Heart left ventricle (tissue), 13 donors: ENCODE measurements at regions not wholly inside any gene's neighbourhood (a gene's known extent, or its start where the extent isn't known, plus 50 kb on each side); places are given as distances from the start of the nearest gene placed in this dataset.

ENCODE experiments used
- POLR2A ChIP-seq, 2 donors: fragments of 450-650 bp; IDR thresholded peaks; one replicate each; pipeline ENCODE4 v1.6.1; 2017; ENCODE audit warnings: antibody characterized with exemption in 2 of 2, mild to moderate bottlenecking in 2 of 2, moderate library complexity in 2 of 2
- TF ChIP-seq, protein P1 (sequence below), 12 donors: fragments of 200-600 bp; sonication (generic) in 4 of 12; IDR thresholded peaks; one replicate each; pipeline versions ENCODE4 v1.5.0 to v1.8.0; 2018 to 2022; ENCODE audit warnings: antibody characterized with exemption in 12 of 12, mild to moderate bottlenecking in 5 of 12
- donor health status: ischemic (EF 13 %, LVEDD 7.1; RV severe dilation, severe dysfunction).
- donor health status: DM: no; HTN: yes; CAD: no.
- donor health status: DM: no; HTN: no; CAD: no.
- donor health status: ischemic (EF 25% LVEDD 6.9; RV normal size, moderate dysfunction).
- donor health status: ischemic (EF 25% LVEDD 5.7; RV mildly dilated, moderate dysfunction).
- donor health status: ischemic (EF 35%, LVEDD 5.7; RV mildly dilated, moderate dysfunction).
- donor health status: nonischemic (EF 11% LVEDD 7.7; RV severe dilation, severe dysfunction).
- donor health status: DM: yes; HTN: yes; CAD: no.
- donor health status: PGD.
- donor health status: ischemic (EF 29% LVEDD 5.4; RV normal size, mild dysfunction).
- donor health status: nonischemic (EF 23%, LVEDD 6.1; RV moderate dilation, normal function).

DNA sequence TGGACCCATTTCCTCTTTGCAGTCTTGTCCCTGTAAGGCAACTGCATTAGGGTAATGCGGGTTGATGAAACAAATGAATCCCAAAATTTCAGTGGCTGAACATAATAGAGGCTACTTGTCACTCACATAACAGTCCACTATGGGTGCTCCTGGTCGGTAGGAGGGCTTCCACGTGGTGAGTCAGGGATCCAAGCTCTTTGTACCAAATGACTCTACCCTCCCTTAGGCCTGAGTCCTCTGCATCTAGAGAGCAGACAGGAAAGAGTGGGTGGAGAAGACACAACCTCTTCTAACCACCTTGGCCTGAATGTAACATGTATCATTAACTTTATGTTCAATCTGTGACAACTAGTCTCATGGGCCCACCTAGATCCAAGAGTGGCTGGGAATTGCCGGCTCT lies 86.2 kb upstream of the HAAO start:
- TF ChIP-seq, protein P1, sequence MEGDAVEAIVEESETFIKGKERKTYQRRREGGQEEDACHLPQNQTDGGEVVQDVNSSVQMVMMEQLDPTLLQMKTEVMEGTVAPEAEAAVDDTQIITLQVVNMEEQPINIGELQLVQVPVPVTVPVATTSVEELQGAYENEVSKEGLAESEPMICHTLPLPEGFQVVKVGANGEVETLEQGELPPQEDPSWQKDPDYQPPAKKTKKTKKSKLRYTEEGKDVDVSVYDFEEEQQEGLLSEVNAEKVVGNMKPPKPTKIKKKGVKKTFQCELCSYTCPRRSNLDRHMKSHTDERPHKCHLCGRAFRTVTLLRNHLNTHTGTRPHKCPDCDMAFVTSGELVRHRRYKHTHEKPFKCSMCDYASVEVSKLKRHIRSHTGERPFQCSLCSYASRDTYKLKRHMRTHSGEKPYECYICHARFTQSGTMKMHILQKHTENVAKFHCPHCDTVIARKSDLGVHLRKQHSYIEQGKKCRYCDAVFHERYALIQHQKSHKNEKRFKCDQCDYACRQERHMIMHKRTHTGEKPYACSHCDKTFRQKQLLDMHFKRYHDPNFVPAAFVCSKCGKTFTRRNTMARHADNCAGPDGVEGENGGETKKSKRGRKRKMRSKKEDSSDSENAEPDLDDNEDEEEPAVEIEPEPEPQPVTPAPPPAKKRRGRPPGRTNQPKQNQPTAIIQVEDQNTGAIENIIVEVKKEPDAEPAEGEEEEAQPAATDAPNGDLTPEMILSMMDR (IDR thresholded peaks at IDR 0.05), result no peak
- TF ChIP-seq POLR2A (IDR thresholded peaks at IDR 0.05), result no peak
